ENCODE measurements at regions not wholly inside any gene's neighbourhood (a gene's known extent, or its start where the extent isn't known, plus 50 kb on each side); places are given as distances from the start of the nearest gene placed in this dataset.

DNA sequence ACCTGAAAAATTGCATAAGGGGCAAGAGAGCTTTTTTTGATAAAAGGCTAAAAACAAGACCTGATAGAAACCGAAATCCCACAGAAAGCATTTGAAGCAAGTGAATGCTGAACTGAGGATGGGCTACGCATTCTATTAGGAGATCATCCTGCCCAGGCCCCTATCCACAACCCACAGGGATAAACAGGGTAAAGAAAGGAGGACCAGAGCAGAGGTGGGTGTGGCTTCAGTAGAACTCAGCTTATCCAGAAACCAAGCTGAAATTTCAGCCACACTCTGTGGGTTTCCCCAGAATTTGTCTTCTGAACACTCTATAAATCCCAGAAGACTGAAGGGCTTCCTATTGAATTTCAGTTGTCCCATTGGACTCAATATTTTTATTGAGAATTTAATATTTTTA is 195.1 kb downstream of the ETS1 start:
- Histone ChIP-seq H3K4me3 (no peak overlapping the region), H3K4me1 (ENCODE audit: control insufficient read depth in 5 of 5, insufficient read depth in 5 of 5, low read length in 5 of 5) (peaks cover 0 to 34% (median 3%) of the 10 kb centered on the region in 5 donors), H3K27me3 (ENCODE audit: control insufficient read depth in 3 of 3, insufficient read depth in 3 of 3, low read length in 2 of 3) (no peaks in the 10 kb centered on the region), H3K9ac (ENCODE audit: insufficient read depth in 1 of 2, low read length in 2 of 2) (no peak overlapping the region), H3K27ac (ENCODE audit: low read depth in 1 of 2, low read length in 1 of 2) (no peak overlapping the region), H3K36me3 (ENCODE audit: control insufficient read depth in 4 of 4, insufficient read depth in 4 of 4, low read length in 4 of 4) (no peaks in the 10 kb centered on the region), H3K9me3 (ENCODE audit: control insufficient read depth in 4 of 4, insufficient read depth in 3 of 4, low read length in 3 of 4) (no peaks in the 10 kb centered on the region)
- ATAC-seq (ENCODE audit: insufficient read depth, low FRiP score) (no peak), DNase-seq (no peak)
- 92% methylated on average over 2 of the region's 2 CpGs for WGBS, 2 donors
- TF ChIP-seq, protein P1, sequence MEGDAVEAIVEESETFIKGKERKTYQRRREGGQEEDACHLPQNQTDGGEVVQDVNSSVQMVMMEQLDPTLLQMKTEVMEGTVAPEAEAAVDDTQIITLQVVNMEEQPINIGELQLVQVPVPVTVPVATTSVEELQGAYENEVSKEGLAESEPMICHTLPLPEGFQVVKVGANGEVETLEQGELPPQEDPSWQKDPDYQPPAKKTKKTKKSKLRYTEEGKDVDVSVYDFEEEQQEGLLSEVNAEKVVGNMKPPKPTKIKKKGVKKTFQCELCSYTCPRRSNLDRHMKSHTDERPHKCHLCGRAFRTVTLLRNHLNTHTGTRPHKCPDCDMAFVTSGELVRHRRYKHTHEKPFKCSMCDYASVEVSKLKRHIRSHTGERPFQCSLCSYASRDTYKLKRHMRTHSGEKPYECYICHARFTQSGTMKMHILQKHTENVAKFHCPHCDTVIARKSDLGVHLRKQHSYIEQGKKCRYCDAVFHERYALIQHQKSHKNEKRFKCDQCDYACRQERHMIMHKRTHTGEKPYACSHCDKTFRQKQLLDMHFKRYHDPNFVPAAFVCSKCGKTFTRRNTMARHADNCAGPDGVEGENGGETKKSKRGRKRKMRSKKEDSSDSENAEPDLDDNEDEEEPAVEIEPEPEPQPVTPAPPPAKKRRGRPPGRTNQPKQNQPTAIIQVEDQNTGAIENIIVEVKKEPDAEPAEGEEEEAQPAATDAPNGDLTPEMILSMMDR (IDR thresholded peaks at IDR 0.05; ENCODE audit: control extremely low read depth, extremely low read depth), result no peak

DNA sequence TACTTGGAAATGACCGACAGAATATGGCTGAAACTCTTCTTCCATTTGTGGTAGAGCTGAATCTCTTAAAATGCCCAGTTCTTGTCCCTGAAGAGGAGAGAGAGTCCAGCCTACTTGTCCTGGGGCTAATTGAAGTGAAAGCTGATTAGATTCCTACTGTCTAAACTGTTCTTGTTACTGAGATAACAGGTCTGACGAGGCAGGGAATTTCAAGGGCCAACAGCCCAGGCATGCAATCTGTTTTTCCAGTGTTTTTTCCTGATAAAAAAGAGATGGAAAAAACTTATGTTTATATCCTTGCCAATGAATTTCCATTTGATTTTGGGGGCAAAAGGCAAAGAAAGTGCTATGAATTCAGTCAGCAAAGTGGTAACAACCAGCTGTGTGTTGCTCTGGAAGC is 195.5 kb downstream of the ETS1 start:
- ATAC-seq (ENCODE audit: insufficient read depth, low FRiP score) (no peak), DNase-seq (peak in 2 of 3 donors; percentile 53 to 60)
- TF ChIP-seq, protein P1 (IDR thresholded peaks at IDR 0.05; ENCODE audit: control extremely low read depth, extremely low read depth), result no peak
- Histone ChIP-seq H3K9ac (ENCODE audit: insufficient read depth in 1 of 2, low read length in 2 of 2) (peak overlapping the region in 1 of 2 donors; percentile 4), H3K27me3 (ENCODE audit: control insufficient read depth in 3 of 3, insufficient read depth in 3 of 3, low read length in 2 of 3) (no peaks in the 10 kb centered on the region), H3K36me3 (ENCODE audit: control insufficient read depth in 4 of 4, insufficient read depth in 4 of 4, low read length in 4 of 4) (no peaks in the 10 kb centered on the region), H3K27ac (ENCODE audit: low read depth in 1 of 2, low read length in 1 of 2) (no peak overlapping the region), H3K4me3 (no peak overlapping the region), H3K9me3 (ENCODE audit: control insufficient read depth in 4 of 4, insufficient read depth in 3 of 4, low read length in 3 of 4) (no peaks in the 10 kb centered on the region), H3K4me1 (ENCODE audit: control insufficient read depth in 5 of 5, insufficient read depth in 5 of 5, low read length in 5 of 5) (peaks cover 0 to 30% (median 3%) of the 10 kb centered on the region in 5 donors)
- WGBS, 2 donors, result 66 to 84% methylated on average over 2 of the region's 2 CpGs

DNA sequence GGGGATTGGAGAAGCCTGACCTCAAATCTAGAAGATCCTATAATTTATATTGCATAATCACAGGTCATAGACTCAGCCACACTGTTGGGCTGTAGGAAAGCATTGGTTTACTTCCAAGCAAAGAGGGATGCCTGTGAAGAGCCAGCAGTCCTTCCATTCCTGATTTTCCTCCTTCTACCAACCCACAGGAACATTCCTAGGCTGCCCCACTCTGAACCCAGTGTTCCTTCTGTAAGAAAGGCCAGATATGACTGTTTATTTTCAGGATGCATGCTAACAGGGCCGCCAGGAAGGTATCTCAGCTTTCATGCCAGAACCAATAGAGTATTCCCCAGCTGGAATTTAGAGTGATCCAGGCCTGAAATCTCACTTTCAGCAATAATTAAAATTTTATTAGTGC is 197.1 kb downstream of the ETS1 start:
- H3K4me3 ChIP-seq, result no peak overlapping the region
- H3K36me3 ChIP-seq (ENCODE audit: control insufficient read depth in 4 of 4, insufficient read depth in 4 of 4, low read length in 4 of 4), result no peaks in the 10 kb centered on the region
- no peak overlapping the region for H3K9ac ChIP-seq (ENCODE audit: insufficient read depth in 1 of 2, low read length in 2 of 2)
- no peaks in the 10 kb centered on the region for H3K27me3 ChIP-seq (ENCODE audit: control insufficient read depth in 3 of 3, insufficient read depth in 3 of 3, low read length in 2 of 3)
- peaks cover 0 to 28% (median 3%) of the 10 kb centered on the region in 5 donors for H3K4me1 ChIP-seq (ENCODE audit: control insufficient read depth in 5 of 5, insufficient read depth in 5 of 5, low read length in 5 of 5)
- H3K9me3 ChIP-seq (ENCODE audit: control insufficient read depth in 4 of 4, insufficient read depth in 3 of 4, low read length in 3 of 4), result no peaks in the 10 kb centered on the region
- no peak for ATAC-seq (ENCODE audit: insufficient read depth, low FRiP score)
- DNase-seq, result no peak
- TF ChIP-seq, protein P1 (IDR thresholded peaks at IDR 0.05; ENCODE audit: control extremely low read depth, extremely low read depth), result no peak
- WGBS, 2 donors, result 74 to 81% methylated on average over 1 of the region's 1 CpG
- no peak overlapping the region for H3K27ac ChIP-seq (ENCODE audit: low read depth in 1 of 2, low read length in 1 of 2)

DNA sequence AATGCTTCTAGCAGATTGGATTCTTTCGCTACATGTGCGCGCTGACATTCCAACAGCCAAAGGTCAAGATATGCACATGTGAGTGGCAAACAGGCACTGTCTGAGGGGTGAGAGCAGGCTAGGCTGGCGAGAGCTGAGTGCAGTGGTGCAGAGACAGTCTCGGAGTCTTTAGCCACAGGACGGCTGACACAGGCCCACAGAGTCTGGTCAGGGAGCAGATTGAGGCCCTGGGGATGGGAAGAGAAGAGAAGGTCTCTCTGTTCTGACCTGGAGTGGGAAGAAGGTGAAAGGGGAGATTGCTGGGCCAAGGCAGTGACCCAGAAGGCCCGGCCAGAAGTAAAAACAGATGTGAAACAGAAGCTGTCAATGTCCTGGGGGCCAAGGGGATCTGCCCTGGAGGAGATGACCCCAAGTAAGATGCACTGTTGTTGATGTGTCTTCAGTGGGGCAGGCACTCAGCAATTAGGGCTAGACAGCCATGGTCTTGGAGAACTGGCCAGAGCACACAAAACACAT is 197.8 kb downstream of the ETS1 start:
- Histone ChIP-seq H3K9ac (ENCODE audit: insufficient read depth in 1 of 2, low read length in 2 of 2) (no peak overlapping the region), H3K9me3 (ENCODE audit: control insufficient read depth in 4 of 4, insufficient read depth in 3 of 4, low read length in 3 of 4) (no peaks in the 10 kb centered on the region), H3K4me3 (no peak overlapping the region), H3K27me3 (ENCODE audit: control insufficient read depth in 3 of 3, insufficient read depth in 3 of 3, low read length in 2 of 3) (no peaks in the 10 kb centered on the region), H3K4me1 (ENCODE audit: control insufficient read depth in 5 of 5, insufficient read depth in 5 of 5, low read length in 5 of 5) (peaks cover 0 to 25% (median 3%) of the 10 kb centered on the region in 5 donors), H3K27ac (ENCODE audit: low read depth in 1 of 2, low read length in 1 of 2) (no peak overlapping the region), H3K36me3 (ENCODE audit: control insufficient read depth in 4 of 4, insufficient read depth in 4 of 4, low read length in 4 of 4) (no peaks in the 10 kb centered on the region)
- ATAC-seq (ENCODE audit: insufficient read depth, low FRiP score) (no peak), DNase-seq (peak in 1 of 3 donors; percentile 20)
- TF ChIP-seq, protein P1 (IDR thresholded peaks at IDR 0.05; ENCODE audit: control extremely low read depth, extremely low read depth), result no peak
- WGBS, 2 donors, result 88 to 91% methylated on average over 7 of the region's 7 CpGs
